GM19238 (cell line): ENCODE measurements at regions not wholly inside any gene's neighbourhood (a gene's known extent, or its start where the extent isn't known, plus 50 kb on each side); places are given as distances from the start of the nearest gene placed in this dataset.

Experiments
- DNase-seq: peaks from one replicate; pipeline ENCODE4 v3.0.0; 2011; ENCODE audit warnings: low spot score; ENCODE audit not compliant: insufficient read length

DNA sequence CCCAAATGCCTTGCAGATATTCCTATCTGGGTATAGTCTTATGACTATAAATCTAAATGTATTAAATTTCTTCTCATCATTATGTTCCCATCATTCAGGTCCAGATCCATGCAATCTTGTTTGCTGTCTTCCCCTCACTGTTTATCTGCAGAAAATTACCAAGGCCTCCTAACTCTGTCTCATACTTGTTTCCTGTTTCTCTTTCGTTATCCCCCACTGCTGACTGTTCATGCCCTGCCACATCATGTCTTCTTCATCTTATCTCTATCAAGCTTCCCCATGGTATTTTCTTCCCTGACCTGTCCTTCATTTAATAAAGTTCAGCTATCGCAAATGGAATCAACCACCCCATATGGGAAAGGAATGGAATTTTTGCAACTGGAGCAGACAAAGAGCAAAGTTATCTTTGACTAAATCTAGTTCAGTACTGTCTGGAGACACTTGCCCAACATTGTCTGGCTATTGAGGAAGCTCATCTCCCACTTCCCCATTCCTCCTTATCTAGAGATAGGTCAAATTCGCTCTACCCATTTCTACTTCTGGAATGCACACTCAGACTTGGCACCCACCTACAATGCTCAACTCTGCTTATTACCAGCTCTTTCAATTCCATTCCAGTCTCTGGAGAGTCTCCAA, 1358.1 kb downstream of the EFNB2 start:
- DNase-seq, result no peak

DNA sequence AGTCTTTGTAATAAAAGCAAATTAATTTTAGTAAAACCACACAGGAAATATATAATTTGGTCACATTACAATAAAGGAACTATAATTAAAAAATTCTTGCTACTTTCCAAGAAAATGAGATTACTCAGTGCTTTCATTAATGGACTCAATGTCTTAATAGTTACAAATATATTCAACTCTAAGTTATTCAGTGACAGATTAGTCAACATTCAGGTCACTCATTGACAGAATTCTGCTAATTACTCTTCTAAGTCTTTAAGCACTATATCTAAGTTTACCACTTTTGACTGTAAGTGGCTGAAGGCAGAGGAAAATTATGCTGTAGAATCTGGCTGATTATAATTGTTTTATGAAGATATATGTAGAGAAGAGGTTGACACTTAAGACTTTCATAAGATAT, 1365.0 kb downstream of the EFNB2 start:
- DNase-seq, result no peak

DNA sequence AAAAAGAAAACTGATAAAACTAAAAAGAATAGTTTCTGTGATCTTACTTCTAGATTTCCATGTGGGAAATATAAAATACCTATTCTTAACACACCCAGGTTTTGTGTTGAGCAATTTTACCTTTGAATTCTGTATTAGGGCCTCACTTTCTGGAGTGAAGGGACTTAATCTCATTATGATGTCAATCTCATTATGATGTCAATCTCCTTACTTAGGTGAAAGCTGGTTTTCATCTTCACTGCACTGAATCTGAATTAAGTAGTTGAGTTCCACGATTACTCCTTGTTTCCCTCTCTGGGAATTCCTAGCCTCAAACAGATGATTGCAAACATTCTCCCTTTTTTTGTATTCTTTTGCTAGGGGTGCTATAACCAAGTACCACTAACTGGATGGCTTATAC, 1367.2 kb downstream of the EFNB2 start:
- no peak for DNase-seq

DNA sequence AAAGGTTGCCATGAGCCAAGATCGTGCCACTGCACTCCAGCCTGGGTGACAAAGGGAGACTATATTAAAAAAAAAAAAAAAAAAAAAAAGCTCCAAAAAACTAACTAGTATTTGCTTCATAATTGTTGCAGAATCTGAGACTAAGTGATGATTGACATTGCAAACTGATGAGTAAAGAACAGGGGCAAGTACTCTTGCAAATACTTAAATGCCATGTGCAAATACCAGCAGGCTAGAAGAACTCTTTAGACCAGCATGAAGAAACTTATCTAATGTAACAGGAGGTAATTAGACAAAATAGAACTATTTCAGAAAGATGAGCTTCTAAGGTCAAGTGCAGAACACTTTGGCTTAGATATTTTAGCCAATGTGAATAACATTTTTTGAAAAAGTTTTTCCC, 1368.1 kb downstream of the EFNB2 start:
- no peak for DNase-seq

DNA sequence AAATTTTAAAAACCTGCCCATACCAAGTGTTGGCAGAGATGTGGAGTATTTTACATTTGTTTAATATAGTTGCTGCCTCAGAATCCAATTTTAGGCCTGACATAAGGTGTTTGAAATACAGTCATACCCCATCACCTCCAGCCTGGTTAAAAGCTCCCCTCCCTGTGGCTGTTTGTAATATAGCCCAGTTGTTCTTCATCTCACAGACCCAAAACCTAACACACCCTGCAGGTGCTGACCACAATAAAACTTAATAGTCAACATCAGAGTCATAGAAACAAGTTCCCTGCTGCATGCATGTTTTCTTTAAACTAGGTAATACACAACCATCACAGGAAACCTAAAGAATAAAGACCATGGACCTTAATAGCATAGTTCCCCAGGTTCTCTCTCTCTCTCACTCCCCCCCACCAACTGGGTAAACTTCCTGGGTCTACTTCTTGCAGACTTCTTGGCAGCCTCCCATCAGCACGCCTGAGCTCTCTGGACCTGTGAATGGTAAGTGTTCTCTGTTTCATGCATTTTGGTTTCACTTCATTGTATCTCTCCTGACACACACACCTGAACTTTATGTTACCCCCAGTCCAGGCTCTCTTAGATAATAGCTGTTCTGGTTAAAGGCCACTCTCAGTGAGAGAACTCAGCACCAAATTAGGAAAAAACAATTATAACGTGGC, 1369.9 kb downstream of the EFNB2 start:
- no peak for DNase-seq

DNA sequence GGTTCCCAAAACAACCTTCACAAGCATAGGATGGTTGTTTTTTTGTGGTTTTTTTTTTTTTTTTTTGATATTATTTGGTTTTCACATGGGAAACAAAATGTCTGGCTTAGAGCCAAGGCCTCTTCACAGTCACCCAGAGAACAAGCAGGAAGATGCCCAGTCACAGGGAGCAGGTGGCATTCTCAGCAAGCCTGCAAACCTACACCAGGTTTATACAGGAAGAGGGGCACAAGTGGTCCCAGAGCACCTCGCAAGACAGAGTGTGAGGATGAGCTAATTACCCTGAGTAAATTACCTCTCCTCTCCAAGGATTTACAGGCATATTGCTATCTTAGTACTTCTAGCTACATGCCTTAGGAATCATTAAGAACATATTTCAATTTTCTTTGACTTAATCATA, 1375.6 kb downstream of the EFNB2 start:
- DNase-seq, result no peak

DNA sequence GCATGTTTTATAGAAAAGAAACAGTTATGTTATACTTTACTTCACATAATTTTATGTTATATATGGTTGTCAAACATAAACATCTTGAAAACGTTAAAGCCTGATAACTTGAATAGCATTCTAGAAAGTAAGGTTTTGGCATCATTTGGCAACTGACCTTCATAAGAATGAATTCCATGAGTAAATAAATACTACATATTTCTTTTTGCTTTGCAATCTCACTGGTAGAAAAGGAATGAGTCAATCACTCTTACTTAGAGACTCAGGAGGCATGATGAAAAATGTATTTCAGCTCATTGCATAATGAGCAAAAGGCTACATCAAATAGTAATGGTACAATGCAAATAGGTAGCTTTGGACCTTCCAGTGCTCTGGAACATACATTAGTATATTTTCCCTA, 1381.9 kb downstream of the EFNB2 start:
- no peak for DNase-seq

DNA sequence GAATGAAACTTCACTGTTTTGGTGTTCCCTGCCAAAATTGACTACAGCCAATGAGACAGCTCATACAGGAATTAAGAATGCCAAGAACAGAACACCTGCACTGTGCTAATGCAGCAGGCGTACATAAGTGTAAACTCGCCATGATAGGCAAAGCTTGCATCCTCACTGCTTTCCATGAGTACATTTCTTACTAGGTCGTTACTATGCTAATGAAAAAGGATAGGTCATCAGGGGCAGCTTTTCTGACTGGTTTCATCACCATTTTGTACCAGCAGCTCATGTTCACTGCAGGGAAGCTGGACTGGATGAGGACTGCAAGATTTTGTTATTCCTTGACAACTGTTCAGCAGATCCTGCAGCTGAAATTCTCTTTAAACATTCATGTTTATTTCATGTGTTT, 1383.8 kb downstream of the EFNB2 start:
- DNase-seq, result no peak

DNA sequence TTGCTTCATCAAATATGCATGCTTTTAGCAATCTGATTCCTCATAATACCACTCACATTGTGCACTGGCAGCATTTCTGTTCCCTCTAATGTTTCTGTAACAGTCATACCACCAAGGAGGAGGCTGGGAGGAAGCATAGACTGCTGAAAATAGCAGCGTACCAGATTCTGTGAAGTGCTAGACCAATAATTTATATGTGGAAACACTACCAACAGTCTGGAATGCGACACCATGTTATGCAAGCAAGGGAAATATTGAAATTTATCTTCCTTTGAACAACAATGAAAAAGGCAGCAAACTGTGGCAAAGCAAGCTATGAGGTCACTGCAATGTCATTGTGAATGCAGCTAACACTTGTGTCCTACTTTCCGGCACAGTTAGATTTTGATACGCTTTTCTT, 1388.0 kb downstream of the EFNB2 start:
- no peak for DNase-seq

DNA sequence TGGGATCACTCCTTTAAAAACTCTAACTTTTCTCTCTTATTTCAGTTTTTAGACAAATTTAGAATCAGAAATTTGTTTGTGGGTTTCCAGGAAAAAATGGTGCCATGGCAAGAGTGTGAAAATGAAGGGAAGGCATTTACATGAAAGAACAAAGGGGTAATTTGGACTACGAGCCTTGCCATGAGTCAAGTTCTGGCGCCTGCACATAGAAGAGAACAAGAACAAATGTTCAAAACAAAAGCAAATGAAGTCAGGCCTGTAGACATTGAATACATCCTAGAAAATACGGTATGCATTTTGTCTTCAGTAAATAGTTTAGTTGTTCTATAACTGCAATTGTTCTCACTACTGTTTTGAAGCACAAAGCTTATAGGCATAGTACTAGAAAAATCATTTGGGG, 1390.5 kb downstream of the EFNB2 start:
- no peak for DNase-seq

DNA sequence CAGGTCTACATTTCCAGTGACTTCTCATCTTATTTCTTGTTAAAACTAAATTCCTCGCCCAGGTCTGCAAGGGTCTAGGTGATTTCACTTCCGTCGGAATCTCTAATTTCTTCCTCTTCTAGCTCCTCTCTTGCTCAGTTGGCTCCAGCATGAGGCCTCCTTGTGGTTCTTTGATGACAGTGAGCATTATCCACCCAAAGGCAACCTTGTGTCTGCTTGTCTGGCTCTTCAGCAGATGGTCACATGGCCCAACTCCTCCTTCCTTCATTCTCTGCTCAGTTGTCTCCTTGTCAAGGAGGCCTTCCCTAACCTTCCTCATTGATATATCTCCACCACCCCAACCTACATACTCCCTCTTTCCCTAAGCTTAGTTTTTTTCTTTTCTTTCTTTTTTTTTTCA, 1391.4 kb downstream of the EFNB2 start:
- no peak for DNase-seq

DNA sequence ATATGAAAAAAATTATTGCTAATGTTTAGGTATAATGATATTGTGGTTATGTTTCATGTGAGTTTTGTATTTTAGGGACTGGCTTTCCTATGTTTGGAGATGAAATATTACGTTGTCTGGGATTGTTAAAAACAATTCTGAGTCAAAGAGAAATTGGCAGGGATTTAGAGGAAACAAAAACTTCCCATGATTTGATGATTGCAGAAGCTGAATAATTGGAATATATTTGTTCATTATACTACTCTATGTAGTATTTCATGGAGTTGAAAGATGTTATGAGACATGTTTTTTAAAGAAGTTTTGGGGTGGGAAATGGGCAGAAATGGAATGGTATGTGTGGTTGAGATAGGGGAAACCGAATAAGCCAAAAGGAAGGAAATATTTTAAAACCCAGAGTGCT, 1392.9 kb downstream of the EFNB2 start:
- DNase-seq, result no peak

DNA sequence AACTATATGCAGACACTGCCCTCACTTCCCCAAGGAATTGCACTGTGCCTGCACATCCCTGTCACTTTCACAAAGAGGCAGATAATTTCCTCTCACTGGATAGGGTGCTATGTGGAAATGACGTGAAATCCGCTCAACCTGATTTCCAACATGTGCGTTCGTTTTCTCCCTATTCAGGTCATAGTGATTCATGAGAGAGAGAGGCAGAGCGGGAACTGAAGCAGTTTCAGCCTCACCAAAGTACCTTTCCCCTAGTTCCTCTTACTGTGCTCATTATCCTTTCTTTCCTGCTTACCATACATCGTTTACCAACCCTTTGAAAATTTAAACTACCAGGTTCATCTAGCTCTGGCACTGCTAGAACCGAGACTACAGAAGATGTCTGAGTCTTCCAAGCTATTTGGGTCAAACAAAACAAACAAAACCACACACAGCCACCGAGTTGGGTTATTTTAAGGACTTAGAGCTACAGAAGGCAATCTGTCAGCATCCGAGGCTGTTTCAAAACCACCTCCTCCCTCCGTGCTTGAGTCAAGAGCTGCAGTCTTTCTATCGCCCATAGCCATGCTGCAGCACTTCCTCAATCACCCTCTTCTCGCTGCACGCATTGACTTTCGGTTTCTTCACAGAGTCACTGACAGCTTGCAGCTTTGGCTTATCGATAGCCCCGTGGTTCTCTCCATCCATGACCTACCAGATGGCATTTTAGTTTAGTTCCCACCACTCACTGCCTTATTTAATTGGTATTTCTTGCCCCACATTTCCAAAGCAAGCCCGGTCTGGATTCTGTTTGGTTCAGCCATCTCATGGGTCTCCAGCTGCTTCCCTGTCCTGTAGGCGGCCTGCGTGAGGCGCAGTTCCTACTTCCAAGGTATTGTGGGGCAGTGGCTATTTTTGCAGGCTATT, 1395.8 kb downstream of the EFNB2 start:
- peak; percentile 31 for DNase-seq

DNA sequence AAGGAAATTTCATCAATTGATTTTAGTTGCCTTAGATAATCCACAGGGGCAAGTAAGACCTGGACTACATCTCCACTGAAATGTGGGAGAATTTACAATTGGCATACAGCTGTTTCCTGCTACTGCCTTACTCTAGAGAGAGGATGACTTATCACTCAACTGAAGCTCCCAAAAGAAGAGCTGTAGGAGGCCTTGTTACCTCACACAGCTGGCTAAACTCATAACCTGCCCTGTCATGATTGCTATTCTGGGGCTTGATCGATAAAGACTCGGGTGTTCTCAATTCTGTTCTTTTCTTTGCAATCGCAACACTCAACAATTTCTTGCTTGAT, 1396.4 kb downstream of the EFNB2 start:
- peak; percentile 8 for DNase-seq

DNA sequence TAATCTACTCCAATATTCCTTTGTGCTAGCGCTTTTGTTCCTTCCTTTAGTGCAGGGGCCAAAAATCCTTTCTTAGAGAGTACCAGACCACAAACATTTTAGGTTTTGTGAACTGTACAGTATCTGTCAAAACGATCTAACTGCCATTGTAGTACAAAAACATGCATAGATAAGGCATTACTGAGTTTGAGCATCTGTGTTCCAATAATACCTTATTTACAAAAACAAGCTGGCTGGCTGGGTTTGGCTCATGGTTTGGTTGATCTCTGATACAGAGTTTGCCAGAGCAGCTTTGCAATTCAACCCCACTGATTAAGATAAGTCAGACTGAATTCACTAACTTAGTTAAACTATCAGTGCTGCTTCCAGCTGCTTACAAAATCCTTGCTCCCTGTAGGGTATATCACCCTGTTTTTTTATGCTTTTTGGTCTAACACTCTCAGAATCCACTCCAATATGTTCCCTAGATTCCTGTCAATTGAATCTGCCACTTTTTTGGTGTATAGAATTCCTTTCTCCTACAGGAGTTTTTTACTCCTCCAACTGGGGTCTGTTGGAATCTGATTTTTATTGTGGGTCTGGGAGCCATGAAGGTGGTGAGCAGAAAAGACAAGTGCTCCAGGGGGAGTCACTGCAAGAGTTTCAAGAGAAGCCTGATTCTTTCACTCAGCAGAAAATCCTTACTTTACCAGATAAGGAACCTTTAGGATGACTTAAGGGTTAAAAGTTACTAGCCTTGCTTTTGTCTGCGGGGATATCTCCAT, 1399.4 kb downstream of the EFNB2 start:
- DNase-seq, result no peak

DNA sequence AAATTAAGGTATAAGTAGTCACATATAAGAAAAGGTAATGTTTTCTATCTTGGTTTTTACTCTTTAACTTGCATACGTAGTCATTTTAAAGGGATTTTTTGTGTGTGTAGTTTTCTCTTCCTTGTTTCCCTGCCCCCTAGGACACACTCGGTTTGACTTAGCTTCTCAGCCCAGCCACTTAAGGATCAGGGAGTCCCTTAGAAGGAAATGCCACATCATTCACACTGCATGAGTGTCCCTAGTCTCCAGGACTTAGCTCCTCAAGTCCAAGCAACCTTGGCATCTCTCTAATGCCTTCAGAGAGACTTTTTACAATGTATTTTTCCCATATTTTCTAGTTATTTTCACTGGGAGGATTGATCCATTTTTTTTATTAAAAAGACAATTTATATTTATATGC, 1407.7 kb downstream of the EFNB2 start:
- no peak for DNase-seq

DNA sequence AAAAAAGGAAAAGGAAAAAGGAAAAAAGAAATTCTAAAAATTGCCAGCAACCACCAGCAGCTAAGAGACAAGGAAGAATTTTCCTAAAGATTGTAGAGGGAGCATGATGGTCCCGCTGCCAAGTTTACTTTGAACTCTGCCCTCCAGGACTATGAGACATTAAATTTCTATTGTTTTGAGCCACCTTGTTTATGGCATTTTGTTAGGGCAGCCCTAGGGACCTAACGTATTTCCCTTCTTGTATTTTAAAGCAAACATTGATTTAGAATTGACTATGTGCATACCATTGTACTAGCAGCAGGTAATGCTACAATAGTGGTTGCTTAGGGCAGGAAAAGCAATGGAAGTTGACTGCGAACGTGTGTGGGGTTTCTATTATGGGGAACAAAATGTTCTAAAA, 1414.2 kb downstream of the EFNB2 start:
- DNase-seq, result no peak

DNA sequence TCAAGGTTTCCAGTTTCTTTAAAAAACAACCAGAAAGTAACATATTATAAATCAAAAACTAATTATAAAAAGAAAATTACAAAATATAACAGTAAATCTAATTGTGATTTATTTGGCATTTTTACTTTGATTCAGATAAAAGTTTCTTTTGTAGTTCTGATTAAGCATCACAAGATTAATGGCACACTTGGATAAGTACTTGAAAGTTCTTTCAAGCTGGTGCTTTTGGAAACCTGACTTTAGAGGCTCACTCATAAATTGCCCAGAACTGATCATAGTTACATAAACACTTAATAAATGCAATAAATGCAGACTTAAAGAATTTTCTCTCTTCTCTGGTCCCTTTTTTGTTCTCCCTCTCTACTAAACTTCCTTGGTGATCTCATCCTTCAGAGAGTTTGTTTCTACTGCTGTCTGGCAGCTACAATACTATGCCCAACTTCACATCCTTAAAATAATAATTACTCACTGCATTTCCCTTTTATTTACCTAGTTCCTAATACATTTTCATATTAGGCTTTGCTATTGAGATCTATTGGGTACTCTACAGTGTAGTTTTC, 1417.0 kb downstream of the EFNB2 start:
- no peak for DNase-seq

DNA sequence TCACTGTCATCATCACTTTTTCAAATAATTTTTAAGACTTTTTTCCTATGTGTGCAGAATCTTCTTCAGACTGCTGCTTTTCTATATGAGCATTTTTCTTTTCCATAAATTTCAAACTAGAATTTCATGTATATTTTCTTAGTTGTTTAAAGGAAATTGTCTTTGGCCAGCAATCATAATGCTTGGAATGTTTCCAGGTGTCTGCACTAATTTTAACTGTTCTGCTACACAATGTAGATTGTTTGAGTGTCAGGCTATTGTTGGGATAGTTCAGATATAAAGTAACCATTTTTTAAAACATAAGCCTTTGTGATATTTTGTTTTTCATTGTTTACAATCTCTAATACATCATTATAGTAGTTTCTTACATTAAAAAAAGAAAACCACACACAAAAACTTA, 1418.5 kb downstream of the EFNB2 start:
- no peak for DNase-seq

DNA sequence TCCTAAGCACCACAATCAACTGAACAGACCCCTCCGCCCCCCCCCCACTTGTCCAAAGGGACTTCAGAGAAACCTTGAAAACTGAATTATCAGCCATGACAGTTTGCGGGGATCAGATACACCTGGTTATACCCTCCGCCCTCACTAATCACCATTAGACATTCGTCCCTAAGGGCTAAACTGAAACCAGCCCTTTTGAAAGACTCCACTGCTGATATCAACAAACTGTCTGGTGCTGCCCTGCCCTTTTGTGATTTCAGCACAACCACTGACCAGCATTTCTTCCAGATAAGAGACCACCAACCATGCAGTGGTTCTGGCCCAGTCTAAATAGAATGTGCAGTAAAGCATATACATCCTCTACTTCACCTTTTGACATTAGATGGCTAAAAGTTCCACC, 1422.9 kb downstream of the EFNB2 start:
- no peak for DNase-seq

DNA sequence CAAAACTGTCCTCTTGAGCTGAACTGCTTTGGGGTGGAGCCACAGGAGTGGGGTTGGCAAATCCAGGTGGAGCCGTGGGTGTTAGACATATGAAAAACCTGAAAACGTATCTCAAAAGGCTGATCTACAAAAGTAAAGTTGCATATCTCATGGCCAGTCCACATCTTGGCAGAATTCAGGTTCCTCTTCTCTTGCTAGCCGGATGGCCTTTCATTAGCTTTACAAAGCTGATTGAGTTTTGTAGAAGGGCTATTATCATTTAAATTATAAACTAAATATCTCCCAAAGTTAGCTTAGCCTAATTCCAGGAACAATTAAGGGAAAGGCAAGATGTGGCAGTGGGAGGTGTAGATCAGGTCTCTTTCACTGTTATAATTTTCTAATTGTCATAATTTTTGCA, 1427.7 kb downstream of the EFNB2 start:
- no peak for DNase-seq

DNA sequence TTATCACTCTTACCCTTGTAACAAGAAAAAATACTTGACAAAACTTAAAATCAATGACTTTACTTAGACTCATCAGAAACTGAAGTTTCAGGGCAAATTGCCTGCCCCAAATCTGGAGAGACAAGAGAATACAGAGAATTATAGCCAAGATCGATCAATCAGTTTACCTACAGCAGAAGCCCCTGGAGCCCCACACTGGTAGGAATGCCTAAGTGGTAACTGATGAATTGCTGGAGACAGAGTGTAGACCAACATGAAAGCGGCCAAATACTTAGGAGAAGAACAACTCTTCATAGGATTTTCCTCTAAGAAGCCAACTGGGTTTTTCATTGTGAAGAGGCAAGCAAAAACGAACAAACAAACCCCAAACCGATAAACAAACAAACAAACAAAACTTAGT, 1430.0 kb downstream of the EFNB2 start:
- DNase-seq, result no peak
